Mesothelial cell of epicardium (in vitro differentiated cells): ENCODE measurements at regions not wholly inside any gene's neighbourhood (a gene's known extent, or its start where the extent isn't known, plus 50 kb on each side); places are given as distances from the start of the nearest gene placed in this dataset.

Experiments used
- DNase-seq, 2 experiments: peaks; one replicate each; pipeline ENCODE4 v3.0.0; 2021; ENCODE audit warnings: low spot score in 2 of 2; ENCODE audit not compliant: unreplicated experiment in 2 of 2
- H3K27ac Mint-ChIP-seq: 2 replicates; pipeline ENCODE4 v1.8.0; 2021; ENCODE audit warnings: mixed read lengths
- H3K27me3 Mint-ChIP-seq: 2 replicates; pipeline ENCODE4 v1.8.0; 2021; ENCODE audit warnings: low read depth, mixed read lengths
- H3K36me3 Mint-ChIP-seq: 2 replicates; pipeline ENCODE4 v1.8.0; 2021; ENCODE audit warnings: mixed read lengths
- H3K4me1 Mint-ChIP-seq: 2 replicates; pipeline ENCODE4 v1.8.0; 2021; ENCODE audit warnings: mixed read lengths
- H3K4me3 Mint-ChIP-seq: 2 replicates; pipeline ENCODE4 v1.8.0; 2021; ENCODE audit warnings: mild to moderate bottlenecking, moderate library complexity, mixed read lengths
- H3K9me3 Mint-ChIP-seq: 2 replicates; pipeline ENCODE4 v1.8.0; 2021; ENCODE audit warnings: mixed read lengths
- CTCF ChIP-seq: fragments of 200-600 bp; sonication (generic); IDR thresholded peaks from one replicate; pipeline ENCODE4 v1.5.0; 2021; ENCODE audit warnings: antibody characterized with exemption; ENCODE audit not compliant: unreplicated experiment

- peaks cover 8% of the 10 kb centered on the region for H3K4me1 Mint-ChIP-seq
- peak overlapping the region; percentile 19 for H3K27ac Mint-ChIP-seq
- TF ChIP-seq CTCF: no peak
- DNase-seq: no peak
- no peaks in the 10 kb centered on the region for H3K27me3 Mint-ChIP-seq
- H3K9me3 Mint-ChIP-seq: no peaks in the 10 kb centered on the region
- no peaks in the 10 kb centered on the region for H3K36me3 Mint-ChIP-seq
- H3K4me3 Mint-ChIP-seq: no peak overlapping the region
Measured at GRCh38 chr2:78892295-78892694, 133.2 kb upstream of the REG3G start.

GRCh38 chr2:78895022-78895421 lies 130.5 kb upstream of the REG3G start:
- no peak overlapping the region for H3K4me3 Mint-ChIP-seq
- TF ChIP-seq CTCF: no peak
- no peaks in the 10 kb centered on the region for H3K27me3 Mint-ChIP-seq
- no peak overlapping the region for H3K27ac Mint-ChIP-seq
- no peaks in the 10 kb centered on the region for H3K9me3 Mint-ChIP-seq
- no peak for DNase-seq
- no peaks in the 10 kb centered on the region for H3K36me3 Mint-ChIP-seq
- peaks cover 8% of the 10 kb centered on the region for H3K4me1 Mint-ChIP-seq

GRCh38 chr2:78896536-78896935 lies 129.0 kb upstream of the REG3G start:
- no peaks in the 10 kb centered on the region for H3K27me3 Mint-ChIP-seq
- peaks cover 8% of the 10 kb centered on the region for H3K4me1 Mint-ChIP-seq
- TF ChIP-seq CTCF: no peak
- no peak for DNase-seq
- H3K36me3 Mint-ChIP-seq: no peaks in the 10 kb centered on the region
- H3K9me3 Mint-ChIP-seq: no peaks in the 10 kb centered on the region
- H3K4me3 Mint-ChIP-seq: no peak overlapping the region
- H3K27ac Mint-ChIP-seq: no peak overlapping the region

- Mint-ChIP-seq H3K27ac (peak overlapping the region; percentile 89), H3K9me3 (peaks cover 3% of the 10 kb centered on the region), H3K36me3 (no peaks in the 10 kb centered on the region)
Measured at GRCh38 chr2:78907089-78907488, 118.4 kb upstream of the REG3G start.

GRCh38 chr2:78908973-78909372 lies 116.5 kb upstream of the REG3G start:
- Mint-ChIP-seq H3K36me3 (no peaks in the 10 kb centered on the region), H3K27me3 (no peaks in the 10 kb centered on the region), H3K27ac (no peak overlapping the region), H3K4me1 (peaks cover 40% of the 10 kb centered on the region), H3K4me3 (no peak overlapping the region), H3K9me3 (peaks cover 3% of the 10 kb centered on the region)
- no peak for TF ChIP-seq CTCF
- no peak for DNase-seq

More at GRCh38 chr2:78907089-78907488, 118.4 kb upstream of the REG3G start:
- peaks cover 27% of the 10 kb centered on the region for H3K4me1 Mint-ChIP-seq
- DNase-seq: no peak
- no peaks in the 10 kb centered on the region for H3K27me3 Mint-ChIP-seq
- no peak overlapping the region for H3K4me3 Mint-ChIP-seq
- no peak for TF ChIP-seq CTCF

- no peaks in the 10 kb centered on the region for H3K36me3 Mint-ChIP-seq
- no peak overlapping the region for H3K4me3 Mint-ChIP-seq
- no peak for DNase-seq
- no peak overlapping the region for H3K27ac Mint-ChIP-seq
- no peaks in the 10 kb centered on the region for H3K27me3 Mint-ChIP-seq
- H3K9me3 Mint-ChIP-seq: peaks cover 7% of the 10 kb centered on the region
- no peak for TF ChIP-seq CTCF
- H3K4me1 Mint-ChIP-seq: peaks cover 39% of the 10 kb centered on the region
Measured at GRCh38 chr2:78910376-78910775, 115.1 kb upstream of the REG3G start.
